Gastroesophageal sphincter (tissue), 4 donors: ENCODE measurements at regions not wholly inside any gene's neighbourhood (a gene's known extent, or its start where the extent isn't known, plus 50 kb on each side); places are given as distances from the start of the nearest gene placed in this dataset.

ENCODE experiments used
- ATAC-seq: fragments of 150-250 bp; one replicate; pipeline ENCODE4 v1.9.1; 2016; ENCODE audit warnings: mild to moderate bottlenecking, moderate library complexity
- H3K27ac ChIP-seq, 4 donors: fragments of 200-600 bp; sonication (generic) in 3 of 4; 1 replicate in 3 of 4; 2 replicates in 1 of 4; pipeline ENCODE4 v1.5.1; 2016 to 2019
- H3K27me3 ChIP-seq: fragments of 200-600 bp; sonication (generic); one replicate; pipeline ENCODE4 v1.5.1; 2019
- H3K36me3 ChIP-seq, 2 donors: fragments of 200-600 bp; sonication (generic); one replicate each; pipeline ENCODE4 v1.5.1; 2019; ENCODE audit warnings: control low read depth in 1 of 2
- H3K4me1 ChIP-seq, 3 donors: fragments of 200-600 bp; sonication (generic); 1 replicate in 2 of 3; 2 replicates in 1 of 3; pipeline ENCODE4 v1.5.1; 2016 to 2019; ENCODE audit warnings: control low read depth in 2 of 3
- H3K4me3 ChIP-seq, 2 donors: fragments of 200-600 bp; sonication (generic); one replicate each; pipeline ENCODE4 v1.5.1; 2019; ENCODE audit warnings: mild to moderate bottlenecking in 1 of 2, moderate library complexity in 1 of 2
- H3K9me3 ChIP-seq, 3 donors: fragments of 200-600 bp; sonication (generic); one replicate each; pipeline ENCODE4 v1.5.1; 2017 to 2019; ENCODE audit warnings: control low read depth in 2 of 3
- CTCF ChIP-seq, 4 experiments: fragments of 200-600 bp in 2 of 4; fragments of 450-650 bp in 2 of 4; sonication (generic) in 1 of 4; IDR thresholded peaks; one replicate each; pipeline ENCODE4 v1.5.1; 2017 to 2019; ENCODE audit warnings: antibody characterized with exemption in 4 of 4, mild to moderate bottlenecking in 2 of 4, moderate library complexity in 2 of 4
- EP300 ChIP-seq: sonication (generic); formaldehyde crosslinking; IDR thresholded peaks from one replicate; pipeline ENCODE4 v1.6.1; 2017; ENCODE audit warnings: antibody characterized with exemption, mild to moderate bottlenecking
- POLR2A ChIP-seq, 2 donors: fragments of 450-650 bp; IDR thresholded peaks; one replicate each; pipeline ENCODE4 v1.6.1; 2017; ENCODE audit warnings: antibody characterized with exemption in 2 of 2, mild to moderate bottlenecking in 2 of 2, moderate library complexity in 1 of 2
- POLR2AphosphoS5 ChIP-seq: sonication (generic); formaldehyde crosslinking; IDR thresholded peaks from one replicate; pipeline ENCODE4 v1.6.1; 2017; ENCODE audit warnings: antibody characterized with exemption
- WGBS, 2 donors: methylation state at CpG; one replicate each; pipeline ENCODE4 v1.1.5; 2018; ENCODE audit warnings: low coverage in 1 of 2; 5-methylcytosine and 5-hydroxymethylcytosine counted together

- H3K4me3 ChIP-seq = no peak overlapping the region
These were observed 99.5 kb upstream of the AVPR1A start for GRCh38 chr12:63250486-63250885.

GRCh38 chr12:63238892-63239291, 87.9 kb upstream of the AVPR1A start:
- ATAC-seq = no peak
- no peak for TF ChIP-seq POLR2AphosphoS5
- no peak for TF ChIP-seq EP300
- TF ChIP-seq POLR2A (IDR thresholded peaks at IDR 0.05) = no peak
- peaks cover 0 to 25% (median 0%) of the 10 kb centered on the region in 3 donors for H3K9me3 ChIP-seq
- H3K36me3 ChIP-seq = no peaks in the 10 kb centered on the region
- no peaks in the 10 kb centered on the region for H3K4me1 ChIP-seq
- H3K27ac ChIP-seq = no peak overlapping the region
- no peak overlapping the region for H3K4me3 ChIP-seq
- no peaks in the 10 kb centered on the region for H3K27me3 ChIP-seq

More at GRCh38 chr12:63250486-63250885, 99.5 kb upstream of the AVPR1A start:
- WGBS, 2 donors = 69 to 74% methylated on average over 4 to 5 of the region's 5 CpGs
- TF ChIP-seq EP300 = no peak
- TF ChIP-seq POLR2A (IDR thresholded peaks at IDR 0.05) = no peak
- no peak for TF ChIP-seq CTCF (IDR thresholded peaks at IDR 0.05)
- Histone ChIP-seq H3K4me1 (no peaks in the 10 kb centered on the region), H3K27me3 (no peaks in the 10 kb centered on the region), H3K36me3 (no peaks in the 10 kb centered on the region), H3K9me3 (peaks cover 0 to 2% (median 0%) of the 10 kb centered on the region in 3 donors), H3K27ac (no peak overlapping the region)
- ATAC-seq = no peak

- Histone ChIP-seq H3K36me3 (no peaks in the 10 kb centered on the region), H3K4me3 (no peak overlapping the region), H3K9me3 (peaks cover 0 to 2% (median 0%) of the 10 kb centered on the region in 3 donors), H3K27ac (no peak overlapping the region), H3K4me1 (no peaks in the 10 kb centered on the region), H3K27me3 (no peaks in the 10 kb centered on the region)
- TF ChIP-seq CTCF (IDR thresholded peaks at IDR 0.05) (no peak), POLR2AphosphoS5 (no peak), POLR2A (IDR thresholded peaks at IDR 0.05) (no peak), EP300 (no peak)
- no peak for ATAC-seq
- 66 to 79% methylated on average over 3 of the region's 3 CpGs for WGBS, 2 donors
These were observed 81.9 kb upstream of the AVPR1A start for GRCh38 chr12:63232896-63233295.

GRCh38 chr12:63228853-63229252, 77.9 kb upstream of the AVPR1A start:
- no peaks in the 10 kb centered on the region for H3K9me3 ChIP-seq
- TF ChIP-seq EP300 (no peak), POLR2A (IDR thresholded peaks at IDR 0.05) (no peak), POLR2AphosphoS5 (no peak), CTCF (IDR thresholded peaks at IDR 0.05) (no peak)
- H3K27me3 ChIP-seq = no peaks in the 10 kb centered on the region
- no peak overlapping the region for H3K4me3 ChIP-seq
- H3K27ac ChIP-seq = no peak overlapping the region
- WGBS, 2 donors = 33 to 59% methylated on average over 2 to 3 of the region's 3 CpGs
- H3K36me3 ChIP-seq = no peaks in the 10 kb centered on the region
- no peak for ATAC-seq
- no peaks in the 10 kb centered on the region for H3K4me1 ChIP-seq

- H3K4me1 ChIP-seq = no peaks in the 10 kb centered on the region
- no peak for ATAC-seq
- WGBS, 2 donors = 64 to 71% methylated on average over 2 of the region's 2 CpGs
These were observed 75.9 kb upstream of the AVPR1A start for GRCh38 chr12:63226792-63227463.

More at GRCh38 chr12:63226792-63227463, 75.9 kb upstream of the AVPR1A start:
- Histone ChIP-seq H3K27me3 (no peaks in the 10 kb centered on the region), H3K9me3 (no peaks in the 10 kb centered on the region), H3K36me3 (no peaks in the 10 kb centered on the region), H3K27ac (no peak overlapping the region), H3K4me3 (no peak overlapping the region)
- TF ChIP-seq EP300 = no peak
- no peak for TF ChIP-seq CTCF (IDR thresholded peaks at IDR 0.05)
- TF ChIP-seq POLR2AphosphoS5 = no peak
